Panc1 (cell line): ENCODE measurements at regions not wholly inside any gene's neighbourhood (a gene's known extent, or its start where the extent isn't known, plus 50 kb on each side); places are given as distances from the start of the nearest gene placed in this dataset.

Experiments
- CTCF ChIP-seq: fragments of 450-650 bp; IDR thresholded peaks from 2 replicates; pipeline ENCODE4 v1.5.1; 2017; ENCODE audit warnings: mild to moderate bottlenecking
- POLR2AphosphoS5 ChIP-seq: IDR thresholded peaks from 2 replicates; pipeline ENCODE4 v1.6.1; 2012; ENCODE audit warnings: mild to moderate bottlenecking, low read depth, low read length, moderate library complexity
- REST ChIP-seq, 2 experiments: IDR thresholded peaks; 2 replicates each; pipeline ENCODE4 v1.6.1; 2011 to 2012; ENCODE audit warnings: low read depth in 2 of 2, control low read depth in 1 of 2, low read length in 1 of 2, mild to moderate bottlenecking in 1 of 2, moderate library complexity in 1 of 2; ENCODE audit not compliant: insufficient read depth in 1 of 2

- TF ChIP-seq CTCF (no peak), POLR2AphosphoS5 (no peak), REST (IDR thresholded peaks at IDR 0.05; ENCODE audit: insufficient read depth in 1 of 2, low read depth in 2 of 2, low read length in 1 of 2) (no peak)
Observed at GRCh38 chr16:8257561-8257960, 332.8 kb downstream of the TMEM114 start.
